Spleen (tissue), 11 donors: ENCODE measurements at regions not wholly inside any gene's neighbourhood (a gene's known extent, or its start where the extent isn't known, plus 50 kb on each side); places are given as distances from the start of the nearest gene placed in this dataset.

ENCODE experiments used
- DNase-seq: peaks from one replicate; pipeline ENCODE4 v3.0.0-alpha.2; 2020
- H3K27ac ChIP-seq, 8 donors: fragments of 200-600 bp; sonication (generic) in 7 of 8; 1 replicate in 4 of 8; 2 replicates in 4 of 8; pipeline versions ENCODE4 v1.5.0 to v1.8.0; 2016 to 2021; ENCODE audit warnings: inconsistent platforms in 4 of 8, mild to moderate bottlenecking in 4 of 8, moderate library complexity in 1 of 8
- H3K27me3 ChIP-seq, 7 donors: fragments of 200-600 bp; sonication (generic) in 6 of 7; replicated peaks in 1 of 7; 1 replicate in 4 of 7; 2 replicates in 3 of 7; pipeline versions ENCODE4 v1.5.0 to v1.8.0; 2016 to 2021; ENCODE audit warnings: inconsistent platforms in 3 of 7, mild to moderate bottlenecking in 1 of 7
- H3K36me3 ChIP-seq, 6 donors: fragments of 200-600 bp; sonication (generic) in 5 of 6; 1 replicate in 4 of 6; 2 replicates in 2 of 6; pipeline versions ENCODE4 v1.5.0 to v1.8.0; 2016 to 2021; ENCODE audit warnings: inconsistent platforms in 2 of 6
- H3K4me1 ChIP-seq, 6 donors: fragments of 200-600 bp; sonication (generic) in 5 of 6; 1 replicate in 3 of 6; 2 replicates in 3 of 6; pipeline versions ENCODE4 v1.5.0 to v1.8.0; 2016 to 2021; ENCODE audit warnings: inconsistent platforms in 3 of 6
- H3K4me3 ChIP-seq, 8 donors: fragments of 200-600 bp; sonication (generic) in 7 of 8; 1 replicate in 4 of 8; 2 replicates in 4 of 8; pipeline versions ENCODE4 v1.5.0 to v1.8.0; 2016 to 2021; ENCODE audit warnings: inconsistent platforms in 4 of 8, mild to moderate bottlenecking in 4 of 8, moderate library complexity in 2 of 8
- H3K9me3 ChIP-seq, 8 donors: fragments of 200-600 bp; sonication (generic) in 7 of 8; 1 replicate in 4 of 8; 2 replicates in 4 of 8; pipeline versions ENCODE4 v1.5.0 to v1.8.0; 2016 to 2021; ENCODE audit warnings: inconsistent platforms in 4 of 8
- CTCF ChIP-seq, 11 experiments: fragments of 200-600 bp in 7 of 11; fragments of 450-650 bp in 4 of 11; sonication (generic) in 4 of 11; IDR thresholded peaks in 8 of 11; conservative IDR thresholded peaks in 3 of 11; 1 replicate in 7 of 11; 2 replicates in 4 of 11; pipeline versions ENCODE4 v1.4.0 to v1.8.0; 2016 to 2021; ENCODE audit warnings: antibody characterized with exemption in 11 of 11, inconsistent platforms in 4 of 11, mild to moderate bottlenecking in 1 of 11
- POLR2A ChIP-seq, 3 donors: fragments of 450-650 bp; IDR thresholded peaks; one replicate each; pipeline ENCODE4 v1.5.1; 2017; ENCODE audit warnings: antibody characterized with exemption in 3 of 3, mild to moderate bottlenecking in 1 of 3
- POLR2AphosphoS5 ChIP-seq, 3 donors: sonication (generic); formaldehyde crosslinking; IDR thresholded peaks; one replicate each; pipeline ENCODE4 v1.5.1; 2017; ENCODE audit warnings: antibody characterized with exemption in 3 of 3
- WGBS, 5 donors: extraction: QIAGEN DNeasy Blood & Tissue Kit in 3 of 5; methylation state at CpG; one replicate each; pipeline versions ENCODE4 v1.1.5 to v1.1.7; 2013 to 2018; 5-methylcytosine and 5-hydroxymethylcytosine counted together
- intact Hi-C: fragments of 100-400 bp; cut with DNase I; formaldehyde crosslinking; loops from one replicate; pipeline ENCODE4 v1.15.0; 2023; ENCODE audit warnings: low total_unique reads
- donor health status: healthy with polysubstance abuse.
- donor health status: DM: no; HTN: no; CAD: no; lungs with moderate emphysema.
- donor health status: DM: no; HTN: no; CAD: no.
- donor health status: Bipolar disorder and iron deficiency.
- donor health status: healthy.
- donor health status: DM: no; HTN: no; CAD: no.
- donor health status: DM: yes; HTN: yes; CAD: no.

GRCh38 chr2:56693501-56693900 is 509.7 kb downstream of the CCDC85A start:
- WGBS, 5 donors: 71 to 90% (median 73%) methylated on average over 2 of the region's 2 CpGs
- Histone ChIP-seq H3K36me3 (no peaks in the 10 kb centered on the region), H3K9me3 (peaks cover 0 to 16% (median 10%) of the 10 kb centered on the region in 8 donors), H3K4me1 (no peaks in the 10 kb centered on the region), H3K4me3 (no peak overlapping the region), H3K27ac (no peak overlapping the region), H3K27me3 (no peaks in the 10 kb centered on the region)
- intact Hi-C loops: no loop called here
- TF ChIP-seq POLR2A (IDR thresholded peaks at IDR 0.05): no peak
- TF ChIP-seq POLR2AphosphoS5 (IDR thresholded peaks at IDR 0.05): no peak
- TF ChIP-seq CTCF (IDR thresholded peaks at IDR 0.05 in 8 of 11, conservative IDR thresholded peaks at IDR 0.05 in 3 of 11): no peak
- DNase-seq: no peak

GRCh38 chr2:56703001-56703400 is 519.2 kb downstream of the CCDC85A start:
- 76 to 88% (median 83%) methylated on average over 2 of the region's 2 CpGs for WGBS, 5 donors
- intact Hi-C loops: no loop called here
- peaks cover 0 to 25% (median 21%) of the 10 kb centered on the region in 8 donors for H3K9me3 ChIP-seq
- no peak overlapping the region for H3K27ac ChIP-seq
- TF ChIP-seq CTCF (IDR thresholded peaks at IDR 0.05 in 8 of 11, conservative IDR thresholded peaks at IDR 0.05 in 3 of 11): no peak
- TF ChIP-seq POLR2A (IDR thresholded peaks at IDR 0.05): no peak
- TF ChIP-seq POLR2AphosphoS5 (IDR thresholded peaks at IDR 0.05): no peak
- no peaks in the 10 kb centered on the region for H3K27me3 ChIP-seq
- H3K4me3 ChIP-seq: no peak overlapping the region
- no peaks in the 10 kb centered on the region for H3K36me3 ChIP-seq
- no peak for DNase-seq
- H3K4me1 ChIP-seq: no peaks in the 10 kb centered on the region

- WGBS, 5 donors: 55 to 73% (median 63%) methylated on average over 2 of the region's 2 CpGs
- no peaks in the 10 kb centered on the region for H3K9me3 ChIP-seq
- H3K4me3 ChIP-seq: no peak overlapping the region
- no peak for DNase-seq
- no peak overlapping the region for H3K27ac ChIP-seq
- intact Hi-C loops: no loop called here
- no peaks in the 10 kb centered on the region for H3K4me1 ChIP-seq
- no peak for TF ChIP-seq POLR2AphosphoS5 (IDR thresholded peaks at IDR 0.05)
- TF ChIP-seq POLR2A (IDR thresholded peaks at IDR 0.05): no peak
- TF ChIP-seq CTCF (IDR thresholded peaks at IDR 0.05 in 8 of 11, conservative IDR thresholded peaks at IDR 0.05 in 3 of 11): no peak
- no peaks in the 10 kb centered on the region for H3K36me3 ChIP-seq
- H3K27me3 ChIP-seq: no peaks in the 10 kb centered on the region
These were observed 521.9 kb downstream of the CCDC85A start for GRCh38 chr2:56705713-56706112.

- TF ChIP-seq POLR2A (IDR thresholded peaks at IDR 0.05) (no peak), POLR2AphosphoS5 (IDR thresholded peaks at IDR 0.05) (no peak), CTCF (IDR thresholded peaks at IDR 0.05 in 8 of 11, conservative IDR thresholded peaks at IDR 0.05 in 3 of 11) (no peak)
- H3K27me3 ChIP-seq: no peaks in the 10 kb centered on the region
- H3K36me3 ChIP-seq: no peaks in the 10 kb centered on the region
- H3K4me3 ChIP-seq: no peak overlapping the region
- no peak for DNase-seq
- no peaks in the 10 kb centered on the region for H3K9me3 ChIP-seq
- H3K4me1 ChIP-seq: no peaks in the 10 kb centered on the region
- intact Hi-C loops: no loop called here
- WGBS, 5 donors: 75 to 87% (median 82%) methylated on average over 3 of the region's 3 CpGs
- H3K27ac ChIP-seq: no peak overlapping the region
These were observed 523.4 kb downstream of the CCDC85A start for GRCh38 chr2:56707218-56707617.
